Testis (tissue), 2 donors: ENCODE measurements at regions not wholly inside any gene's neighbourhood (a gene's known extent, or its start where the extent isn't known, plus 50 kb on each side); places are given as distances from the start of the nearest gene placed in this dataset.

ENCODE experiments used
- DNase-seq: peaks from one replicate; pipeline ENCODE4 v3.0.0-alpha.2; 2019
- H3K27ac ChIP-seq, 2 donors: fragments of 200-600 bp; sonication (generic); one replicate each; pipeline ENCODE4 v1.5.1; 2019
- H3K27me3 ChIP-seq: fragments of 200-600 bp; sonication (generic); one replicate; pipeline ENCODE4 v1.5.1; 2019
- H3K36me3 ChIP-seq: fragments of 200-600 bp; sonication (generic); one replicate; pipeline ENCODE4 v1.5.1; 2017; ENCODE audit warnings: low read depth; ENCODE audit errors: missing control alignments
- H3K4me1 ChIP-seq: fragments of 200-600 bp; sonication (generic); one replicate; pipeline ENCODE4 v1.5.1; 2019
- H3K4me3 ChIP-seq, 2 donors: fragments of 200-600 bp; sonication (generic); one replicate each; pipeline ENCODE4 v1.5.1; 2017 to 2019
- H3K9me3 ChIP-seq: fragments of 200-600 bp; sonication (generic); one replicate; pipeline ENCODE4 v1.5.1; 2017
- POLR2A ChIP-seq: fragments of 450-650 bp; IDR thresholded peaks from one replicate; pipeline ENCODE4 v1.6.1; 2017; ENCODE audit warnings: antibody characterized with exemption, mild to moderate bottlenecking, moderate library complexity
- WGBS, 2 donors: methylation state at CpG; one replicate each; pipeline ENCODE4 v1.1.5; 2018; 5-methylcytosine and 5-hydroxymethylcytosine counted together
- intact Hi-C: fragments of 100-400 bp; cut with DNase I; formaldehyde crosslinking; loops from one replicate; pipeline ENCODE4 v1.15.1; 2023; ENCODE audit warnings: low total_unique reads
- TF ChIP-seq, protein P1 (sequence below), 3 experiments: fragments of 450-650 bp in 2 of 3; fragments of 200-600 bp in 1 of 3; sonication (generic) in 1 of 3; IDR thresholded peaks; one replicate each; pipeline ENCODE4 v1.5.1; 2016 to 2019; ENCODE audit warnings: antibody characterized with exemption in 3 of 3, mild to moderate bottlenecking in 2 of 3, moderate library complexity in 1 of 3

DNA sequence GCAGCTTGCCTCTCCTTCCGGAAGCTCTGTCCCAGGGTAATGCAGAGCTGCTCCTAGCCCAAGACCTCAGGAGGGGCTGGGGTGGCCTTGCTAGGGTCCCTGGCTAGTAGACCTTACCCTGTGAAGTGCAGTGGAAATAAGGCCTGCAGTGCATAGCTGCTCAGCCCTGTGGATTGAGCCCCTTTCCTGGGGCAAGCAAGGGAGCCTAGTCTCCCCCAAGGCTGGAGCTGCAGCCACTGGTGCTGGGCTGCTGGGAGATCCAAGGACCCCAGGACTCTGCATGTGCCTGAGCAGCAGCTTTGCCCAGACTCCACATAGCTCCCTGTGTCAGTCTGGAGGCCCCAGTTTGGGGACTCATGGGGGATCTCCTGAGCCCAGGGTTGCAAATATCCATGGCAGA, 57.9 kb downstream of the FANCF start:
- Histone ChIP-seq H3K36me3 (no peaks in the 10 kb centered on the region), H3K9me3 (no peaks in the 10 kb centered on the region), H3K4me3 (no peak overlapping the region), H3K27me3 (no peaks in the 10 kb centered on the region), H3K27ac (no peak overlapping the region), H3K4me1 (no peaks in the 10 kb centered on the region)
- TF ChIP-seq, protein P1, sequence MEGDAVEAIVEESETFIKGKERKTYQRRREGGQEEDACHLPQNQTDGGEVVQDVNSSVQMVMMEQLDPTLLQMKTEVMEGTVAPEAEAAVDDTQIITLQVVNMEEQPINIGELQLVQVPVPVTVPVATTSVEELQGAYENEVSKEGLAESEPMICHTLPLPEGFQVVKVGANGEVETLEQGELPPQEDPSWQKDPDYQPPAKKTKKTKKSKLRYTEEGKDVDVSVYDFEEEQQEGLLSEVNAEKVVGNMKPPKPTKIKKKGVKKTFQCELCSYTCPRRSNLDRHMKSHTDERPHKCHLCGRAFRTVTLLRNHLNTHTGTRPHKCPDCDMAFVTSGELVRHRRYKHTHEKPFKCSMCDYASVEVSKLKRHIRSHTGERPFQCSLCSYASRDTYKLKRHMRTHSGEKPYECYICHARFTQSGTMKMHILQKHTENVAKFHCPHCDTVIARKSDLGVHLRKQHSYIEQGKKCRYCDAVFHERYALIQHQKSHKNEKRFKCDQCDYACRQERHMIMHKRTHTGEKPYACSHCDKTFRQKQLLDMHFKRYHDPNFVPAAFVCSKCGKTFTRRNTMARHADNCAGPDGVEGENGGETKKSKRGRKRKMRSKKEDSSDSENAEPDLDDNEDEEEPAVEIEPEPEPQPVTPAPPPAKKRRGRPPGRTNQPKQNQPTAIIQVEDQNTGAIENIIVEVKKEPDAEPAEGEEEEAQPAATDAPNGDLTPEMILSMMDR (IDR thresholded peaks at IDR 0.05), result no peak
- TF ChIP-seq POLR2A, result no peak
- DNase-seq, result no peak
- 91% methylated on average over 1 of the region's 1 CpG; no CpG with 5 or more reads in 1 of the 2 donors for WGBS, 2 donors
- intact Hi-C loops, result no loop called here

- TF ChIP-seq, protein P1 (IDR thresholded peaks at IDR 0.05), result no peak
- TF ChIP-seq POLR2A, result no peak
- no peak overlapping the region for H3K27ac ChIP-seq
- WGBS, 2 donors, result 50 to 63% methylated on average over 2 of the region's 2 CpGs
These were observed 59.3 kb downstream of the FANCF start for GRCh38 chr11:22566293-22566692.

DNA sequence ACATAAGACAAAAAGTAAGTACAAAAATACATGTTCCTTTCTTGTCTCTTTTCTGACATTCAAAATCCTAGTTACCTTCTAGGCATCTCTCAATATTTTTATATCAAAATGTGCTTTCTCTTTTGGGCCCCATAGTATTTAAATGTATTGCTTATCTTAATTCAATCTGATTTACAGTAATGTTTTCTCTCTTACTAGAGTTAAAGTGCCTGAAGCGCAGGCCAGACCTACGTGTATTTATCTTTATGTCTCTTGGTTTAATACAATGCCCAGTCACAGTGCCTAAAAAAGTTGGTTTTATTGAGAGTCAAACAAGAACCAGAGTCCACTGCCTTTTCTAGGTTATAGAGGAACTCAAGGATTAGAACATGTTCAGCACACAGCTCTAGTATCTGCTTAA, 64.3 kb downstream of the FANCF start:
- WGBS, 2 donors, result 82 to 84% methylated on average over 2 of the region's 2 CpGs
- no peaks in the 10 kb centered on the region for H3K9me3 ChIP-seq
- no peaks in the 10 kb centered on the region for H3K36me3 ChIP-seq
- no peaks in the 10 kb centered on the region for H3K4me1 ChIP-seq
- no peak overlapping the region for H3K27ac ChIP-seq
- TF ChIP-seq POLR2A, result no peak
- TF ChIP-seq, protein P1 (IDR thresholded peaks at IDR 0.05), result no peak
- H3K27me3 ChIP-seq, result no peaks in the 10 kb centered on the region
- no peak for DNase-seq
- no peak overlapping the region for H3K4me3 ChIP-seq
- intact Hi-C loops, result no loop called here

More at GRCh38 chr11:22566293-22566692, 59.3 kb downstream of the FANCF start:
- DNase-seq, result no peak
- H3K4me3 ChIP-seq, result no peak overlapping the region
- intact Hi-C loops, result no loop called here
- no peaks in the 10 kb centered on the region for H3K9me3 ChIP-seq
- H3K4me1 ChIP-seq, result no peaks in the 10 kb centered on the region
- no peaks in the 10 kb centered on the region for H3K36me3 ChIP-seq
- H3K27me3 ChIP-seq, result no peaks in the 10 kb centered on the region

DNA sequence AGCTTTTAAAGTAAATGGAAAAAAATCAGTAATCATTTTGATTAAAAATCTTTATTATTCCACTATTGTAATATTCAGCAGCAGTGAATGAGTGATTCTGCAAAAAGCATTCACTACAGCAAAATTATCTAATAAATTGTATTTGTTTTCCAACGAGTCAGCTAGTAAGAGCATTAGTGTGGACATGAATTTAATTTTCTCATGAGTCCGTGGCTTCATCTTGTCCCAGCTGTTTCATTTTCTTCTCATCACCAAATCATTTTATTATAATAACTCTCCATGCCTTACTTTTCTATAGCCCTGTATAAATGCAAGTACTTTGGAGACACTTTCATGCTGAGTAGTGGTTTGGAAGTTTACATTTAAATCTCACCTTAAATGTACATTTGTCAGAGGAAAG, 66.2 kb downstream of the FANCF start:
- TF ChIP-seq, protein P1 (IDR thresholded peaks at IDR 0.05), result no peak
- no peak for TF ChIP-seq POLR2A
- H3K4me3 ChIP-seq, result no peak overlapping the region
- no peaks in the 10 kb centered on the region for H3K4me1 ChIP-seq
- H3K27me3 ChIP-seq, result no peaks in the 10 kb centered on the region
- no peak overlapping the region for H3K27ac ChIP-seq
- intact Hi-C loops, result no loop called here
- WGBS, 2 donors, result 57 to 66% methylated on average over 2 of the region's 2 CpGs
- H3K9me3 ChIP-seq, result no peaks in the 10 kb centered on the region
- H3K36me3 ChIP-seq, result no peaks in the 10 kb centered on the region
- no peak for DNase-seq

DNA sequence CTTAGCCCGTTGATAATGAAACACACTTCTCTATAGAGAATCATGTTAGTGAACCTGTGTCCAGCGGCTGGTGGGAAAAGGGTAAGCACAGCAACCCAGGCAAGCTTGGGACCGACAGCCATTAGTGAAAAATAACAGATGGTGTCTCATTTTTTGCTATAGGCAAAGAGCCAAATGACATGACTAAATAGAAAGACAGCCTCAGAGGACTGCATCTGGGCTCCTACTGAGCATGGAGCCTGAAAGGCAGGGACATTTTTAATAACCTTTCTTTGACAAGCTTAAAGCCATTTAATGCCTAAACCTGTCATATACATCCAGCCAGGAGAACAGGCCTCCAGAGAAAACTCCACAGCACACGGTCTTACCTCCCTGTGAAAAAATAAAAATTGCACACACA, 67.0 kb downstream of the FANCF start:
- no peaks in the 10 kb centered on the region for H3K27me3 ChIP-seq
- H3K27ac ChIP-seq, result no peak overlapping the region
- 44 to 60% methylated on average over 4 of the region's 4 CpGs for WGBS, 2 donors
- no peak for DNase-seq
- H3K4me3 ChIP-seq, result no peak overlapping the region
- intact Hi-C loops, result no loop called here
- H3K36me3 ChIP-seq, result no peaks in the 10 kb centered on the region
- H3K9me3 ChIP-seq, result no peaks in the 10 kb centered on the region
- TF ChIP-seq, protein P1 (IDR thresholded peaks at IDR 0.05), result no peak
- no peak for TF ChIP-seq POLR2A
- H3K4me1 ChIP-seq, result no peaks in the 10 kb centered on the region
